ENCODE measurements at regions not wholly inside any gene's neighbourhood (a gene's known extent, or its start where the extent isn't known, plus 50 kb on each side); places are given as distances from the start of the nearest gene placed in this dataset.

GRCh38 chr17:77526728-77527350 lies 386.1 kb downstream of the SEC14L1 start:
- CTCF ChIA-PET, result no interaction called here
- no peak overlapping the region for H3K27ac ChIP-seq (ENCODE audit: extremely low read depth, low read depth, low read length)

GRCh38 chr17:77527409-77527808 lies 386.6 kb downstream of the SEC14L1 start:
- H3K4me3 ChIP-seq (ENCODE audit: low read depth, low read length), result no peak overlapping the region
- ChIA-PET CTCF (no interaction called here), POLR2A (no interaction called here)
- TF ChIP-seq ZNF610 (tag by site-specific recombination; IDR thresholded peaks at IDR 0.05; ENCODE audit: borderline replicate concordance) (no peak), TSHZ1 (tag by site-specific recombination; IDR thresholded peaks at IDR 0.05; ENCODE audit: borderline replicate concordance) (no peak), ZNF112 (tag by site-specific recombination; IDR thresholded peaks at IDR 0.05) (no peak)
- H3K27ac ChIP-seq (ENCODE audit: extremely low read depth, low read depth, low read length), result no peak overlapping the region
- H3K9me3 ChIP-seq (ENCODE audit: control insufficient read depth, insufficient read depth, low read depth, low read length), result no peaks in the 10 kb centered on the region
- peaks cover 4% of the 10 kb centered on the region; the same call in 1 of the 2 replicates for H3K4me1 ChIP-seq (ENCODE audit: control insufficient read depth, insufficient read depth, low read length)
- H3K36me3 ChIP-seq (ENCODE audit: control insufficient read depth in 2 of 2, insufficient read depth in 1 of 2, low read length in 2 of 2), result no peaks in the 10 kb centered on the region

More at GRCh38 chr17:77526728-77527350, 386.1 kb downstream of the SEC14L1 start:
- peaks cover 4% of the 10 kb centered on the region; the same call in 1 of the 2 replicates for H3K4me1 ChIP-seq (ENCODE audit: control insufficient read depth, insufficient read depth, low read length)
- TF ChIP-seq ZNF610 (tag by site-specific recombination; IDR thresholded peaks at IDR 0.05; ENCODE audit: borderline replicate concordance), result 0 out of 2 replicates have a peak, but pooled peaks have one; percentile 2
- TF ChIP-seq ZNF704 (tag by site-specific recombination; IDR thresholded peaks at IDR 0.05), result no peak
- no peak overlapping the region for H3K4me3 ChIP-seq (ENCODE audit: low read depth, low read length)
- H3K9me3 ChIP-seq (ENCODE audit: control insufficient read depth, insufficient read depth, low read depth, low read length), result no peaks in the 10 kb centered on the region
- POLR2A ChIA-PET, result no interaction called here
- no peaks in the 10 kb centered on the region for H3K36me3 ChIP-seq (ENCODE audit: control insufficient read depth in 2 of 2, insufficient read depth in 1 of 2, low read length in 2 of 2)

GRCh38 chr17:77527836-77528505 lies 387.2 kb downstream of the SEC14L1 start:
- Histone ChIP-seq H3K36me3 (ENCODE audit: control insufficient read depth in 2 of 2, insufficient read depth in 1 of 2, low read length in 2 of 2) (no peaks in the 10 kb centered on the region), H3K4me3 (ENCODE audit: low read depth, low read length) (peak overlapping the region; percentile 31), H3K9me3 (ENCODE audit: control insufficient read depth, insufficient read depth, low read depth, low read length) (no peaks in the 10 kb centered on the region), H3K27ac (ENCODE audit: extremely low read depth, low read depth, low read length) (no peak overlapping the region; the same call in 1 of the 2 replicates), H3K4me1 (ENCODE audit: control insufficient read depth, insufficient read depth, low read length) (peaks cover 4% of the 10 kb centered on the region; the same call in 1 of the 2 replicates)
- CTCF ChIA-PET, result interaction anchor here (0.6 to 1.3 kb wide), 3 partner anchors 8 to 719 kb away, joined by 3 to 5 read pairs (median 4); no protein-coding TSS in a partner anchor
- 0 out of 2 replicates have a peak, but pooled peaks have one; percentile 11 for TF ChIP-seq PBX3 (CRISPR knock-in tag; IDR thresholded peaks at IDR 0.05)
- TF ChIP-seq ZNF394 (tag by site-specific recombination; IDR thresholded peaks at IDR 0.05; ENCODE audit: borderline replicate concordance), result no peak
- POLR2A ChIA-PET, result interaction anchor here (1.1 kb wide), 1 partner anchor 9 kb away, joined by 6 read pairs; no protein-coding TSS in a partner anchor

GRCh38 chr17:77528516-77529327 lies 388.0 kb downstream of the SEC14L1 start:
- no peak overlapping the region; the same call in 1 of the 2 replicates for H3K27ac ChIP-seq (ENCODE audit: extremely low read depth, low read depth, low read length)
- H3K4me3 ChIP-seq (ENCODE audit: low read depth, low read length), result peak overlapping the region; percentile 31
- ChIA-PET POLR2A (interaction anchor here (0.5 to 1.1 kb wide), 2 partner anchors 9 to 434 kb away, joined by 3 to 6 read pairs; no protein-coding TSS in a partner anchor), CTCF (interaction anchor here (0.6 to 1.3 kb wide), 4 partner anchors 8 to 719 kb away, joined by 3 to 5 read pairs (median 4); no protein-coding TSS in a partner anchor)
- H3K36me3 ChIP-seq (ENCODE audit: control insufficient read depth in 2 of 2, insufficient read depth in 1 of 2, low read length in 2 of 2), result no peaks in the 10 kb centered on the region
- H3K9me3 ChIP-seq (ENCODE audit: control insufficient read depth, insufficient read depth, low read depth, low read length), result no peaks in the 10 kb centered on the region
- peaks cover 4% of the 10 kb centered on the region; the same call in 1 of the 2 replicates for H3K4me1 ChIP-seq (ENCODE audit: control insufficient read depth, insufficient read depth, low read length)
- TF ChIP-seq ZNF311 (tag by site-specific recombination; IDR thresholded peaks at IDR 0.05; ENCODE audit: borderline replicate concordance) (no peak), ZNF449 (tag by site-specific recombination; IDR thresholded peaks at IDR 0.05) (peak; percentile 66), ZNF514 (tag by site-specific recombination; IDR thresholded peaks at IDR 0.05) (no peak), ZBTB49 (tag by site-specific recombination; IDR thresholded peaks at IDR 0.05; ENCODE audit: low read depth) (no peak), ZNF558 (tag by site-specific recombination; IDR thresholded peaks at IDR 0.05) (no peak), ZNF404 (tag by site-specific recombination; IDR thresholded peaks at IDR 0.05) (no peak)
